ENCODE measurements at regions not wholly inside any gene's neighbourhood (a gene's known extent, or its start where the extent isn't known, plus 50 kb on each side); places are given as distances from the start of the nearest gene placed in this dataset.

GRCh38 chr7:12929476-12930140, 242.2 kb downstream of the ARL4A start:
- no TSS peak for BruUV-seq (replicated peaks)
- CTCF ChIA-PET = no interaction called here
- H2AFZ ChIP-seq (ENCODE audit: low read depth, low read length, poor library complexity, severe bottlenecking) = no peak overlapping the region

More at GRCh38 chr7:12929476-12930140, 242.2 kb downstream of the ARL4A start:
- no peaks in the 10 kb centered on the region for H3K9me3 ChIP-seq (ENCODE audit: control insufficient read depth in 1 of 2, insufficient read depth in 1 of 2, low read depth in 1 of 2, low read length in 2 of 2)
- no peak overlapping the region for H3K9ac ChIP-seq (ENCODE audit: low read length)
- ChIA-PET POLR2A (no interaction called here), RAD21 (ENCODE audit: low non-redundant PET in 1 of 2, low total read pairs in 2 of 2, uncharacterized antibody in 2 of 2, unreplicated experiment in 2 of 2) (no interaction called here)
- H3K36me3 ChIP-seq (ENCODE audit: control insufficient read depth in 1 of 2, insufficient read depth in 2 of 2, low read length in 2 of 2) = no peaks in the 10 kb centered on the region
- no peak for TF ChIP-seq SRF (IDR thresholded peaks at IDR 0.05; ENCODE audit: low read depth)
- TF ChIP-seq, protein P1, sequence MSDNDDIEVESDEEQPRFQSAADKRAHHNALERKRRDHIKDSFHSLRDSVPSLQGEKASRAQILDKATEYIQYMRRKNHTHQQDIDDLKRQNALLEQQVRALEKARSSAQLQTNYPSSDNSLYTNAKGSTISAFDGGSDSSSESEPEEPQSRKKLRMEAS (IDR thresholded peaks at IDR 0.05) = no peak
- no peak for TF ChIP-seq YY1 (IDR thresholded peaks at IDR 0.05; ENCODE audit: extremely low read depth, insufficient replicate concordance, low read depth, low read length)
- no peak for TF ChIP-seq POLR2A (IDR thresholded peaks at IDR 0.05; ENCODE audit: borderline replicate concordance, extremely low read depth, insufficient read depth, insufficient read length)
- TF ChIP-seq ZNF274 (IDR thresholded peaks at IDR 0.05; ENCODE audit: low read depth, low read length) = no peak
- TF ChIP-seq SIN3A (IDR thresholded peaks at IDR 0.05; ENCODE audit: low read depth) = no peak
- TF ChIP-seq FOSL1 (IDR thresholded peaks at IDR 0.05; ENCODE audit: low read depth) = no peak
- TF ChIP-seq RAD21 (IDR thresholded peaks at IDR 0.05; ENCODE audit: low read depth) = no peak
- no peak for TF ChIP-seq POLR2AphosphoS5 (IDR thresholded peaks at IDR 0.05; ENCODE audit: low read depth, low read length)
- no peak for TF ChIP-seq TCF7L2 (IDR thresholded peaks at IDR 0.05; ENCODE audit: borderline replicate concordance, extremely low read depth, insufficient read depth, insufficient read length)
- no peak for TF ChIP-seq SP1 (IDR thresholded peaks at IDR 0.05; ENCODE audit: low read depth)
- no peak for TF ChIP-seq ZFX (IDR thresholded peaks at IDR 0.05)
- no peak for TF ChIP-seq ATF3 (IDR thresholded peaks at IDR 0.05)
- TF ChIP-seq CBX3 (IDR thresholded peaks at IDR 0.05; ENCODE audit: low read depth) = no peak
- TF ChIP-seq JUND (IDR thresholded peaks at IDR 0.05) = no peak
- TF ChIP-seq EZH2 (IDR thresholded peaks at IDR 0.05) = no peak
- no peak for TF ChIP-seq EGR1 (IDR thresholded peaks at IDR 0.05; ENCODE audit: low read depth)
- TF ChIP-seq, protein P2, sequence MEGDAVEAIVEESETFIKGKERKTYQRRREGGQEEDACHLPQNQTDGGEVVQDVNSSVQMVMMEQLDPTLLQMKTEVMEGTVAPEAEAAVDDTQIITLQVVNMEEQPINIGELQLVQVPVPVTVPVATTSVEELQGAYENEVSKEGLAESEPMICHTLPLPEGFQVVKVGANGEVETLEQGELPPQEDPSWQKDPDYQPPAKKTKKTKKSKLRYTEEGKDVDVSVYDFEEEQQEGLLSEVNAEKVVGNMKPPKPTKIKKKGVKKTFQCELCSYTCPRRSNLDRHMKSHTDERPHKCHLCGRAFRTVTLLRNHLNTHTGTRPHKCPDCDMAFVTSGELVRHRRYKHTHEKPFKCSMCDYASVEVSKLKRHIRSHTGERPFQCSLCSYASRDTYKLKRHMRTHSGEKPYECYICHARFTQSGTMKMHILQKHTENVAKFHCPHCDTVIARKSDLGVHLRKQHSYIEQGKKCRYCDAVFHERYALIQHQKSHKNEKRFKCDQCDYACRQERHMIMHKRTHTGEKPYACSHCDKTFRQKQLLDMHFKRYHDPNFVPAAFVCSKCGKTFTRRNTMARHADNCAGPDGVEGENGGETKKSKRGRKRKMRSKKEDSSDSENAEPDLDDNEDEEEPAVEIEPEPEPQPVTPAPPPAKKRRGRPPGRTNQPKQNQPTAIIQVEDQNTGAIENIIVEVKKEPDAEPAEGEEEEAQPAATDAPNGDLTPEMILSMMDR (IDR thresholded peaks at IDR 0.05 in 2 of 3, conservative IDR thresholded peaks at IDR 0.05 in 1 of 3; ENCODE audit: borderline replicate concordance in 1 of 3, insufficient read depth in 1 of 3, low read depth in 2 of 3, low read length in 2 of 3) = no peak
- TF ChIP-seq, protein P3, sequence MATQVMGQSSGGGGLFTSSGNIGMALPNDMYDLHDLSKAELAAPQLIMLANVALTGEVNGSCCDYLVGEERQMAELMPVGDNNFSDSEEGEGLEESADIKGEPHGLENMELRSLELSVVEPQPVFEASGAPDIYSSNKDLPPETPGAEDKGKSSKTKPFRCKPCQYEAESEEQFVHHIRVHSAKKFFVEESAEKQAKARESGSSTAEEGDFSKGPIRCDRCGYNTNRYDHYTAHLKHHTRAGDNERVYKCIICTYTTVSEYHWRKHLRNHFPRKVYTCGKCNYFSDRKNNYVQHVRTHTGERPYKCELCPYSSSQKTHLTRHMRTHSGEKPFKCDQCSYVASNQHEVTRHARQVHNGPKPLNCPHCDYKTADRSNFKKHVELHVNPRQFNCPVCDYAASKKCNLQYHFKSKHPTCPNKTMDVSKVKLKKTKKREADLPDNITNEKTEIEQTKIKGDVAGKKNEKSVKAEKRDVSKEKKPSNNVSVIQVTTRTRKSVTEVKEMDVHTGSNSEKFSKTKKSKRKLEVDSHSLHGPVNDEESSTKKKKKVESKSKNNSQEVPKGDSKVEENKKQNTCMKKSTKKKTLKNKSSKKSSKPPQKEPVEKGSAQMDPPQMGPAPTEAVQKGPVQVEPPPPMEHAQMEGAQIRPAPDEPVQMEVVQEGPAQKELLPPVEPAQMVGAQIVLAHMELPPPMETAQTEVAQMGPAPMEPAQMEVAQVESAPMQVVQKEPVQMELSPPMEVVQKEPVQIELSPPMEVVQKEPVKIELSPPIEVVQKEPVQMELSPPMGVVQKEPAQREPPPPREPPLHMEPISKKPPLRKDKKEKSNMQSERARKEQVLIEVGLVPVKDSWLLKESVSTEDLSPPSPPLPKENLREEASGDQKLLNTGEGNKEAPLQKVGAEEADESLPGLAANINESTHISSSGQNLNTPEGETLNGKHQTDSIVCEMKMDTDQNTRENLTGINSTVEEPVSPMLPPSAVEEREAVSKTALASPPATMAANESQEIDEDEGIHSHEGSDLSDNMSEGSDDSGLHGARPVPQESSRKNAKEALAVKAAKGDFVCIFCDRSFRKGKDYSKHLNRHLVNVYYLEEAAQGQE (IDR thresholded peaks at IDR 0.05; ENCODE audit: low read depth) = no peak
- TF ChIP-seq CEBPB (IDR thresholded peaks at IDR 0.05; ENCODE audit: low read depth) = no peak
- no peak overlapping the region for H3K4me2 ChIP-seq (ENCODE audit: low read length)
- H3K27me3 ChIP-seq (ENCODE audit: insufficient read depth, low read length) = no peaks in the 10 kb centered on the region
- H4K20me1 ChIP-seq (ENCODE audit: insufficient read depth) = no peaks in the 10 kb centered on the region
- DNase-seq (ENCODE audit: low read depth, low spot score) (no peak), ATAC-seq (no peak)
- intact Hi-C loops (cut with micrococcal nuclease) = no loop called here
- H3K4me3 ChIP-seq (replicated peaks in 1 of 2; ENCODE audit: low read depth in 1 of 2, low read length in 2 of 2) = no peak overlapping the region
- H3K79me2 ChIP-seq (ENCODE audit: insufficient read depth, low read length) = no peaks in the 10 kb centered on the region
- H3K4me1 ChIP-seq (ENCODE audit: control insufficient read depth in 1 of 2, insufficient read depth in 2 of 2, low read length in 2 of 2) = no peaks in the 10 kb centered on the region
- H3K9me2 ChIP-seq (ENCODE audit: insufficient read depth) = no peaks in the 10 kb centered on the region
- H3K27ac ChIP-seq (ENCODE audit: low read depth, low read length) = no peak overlapping the region

All from HCT116 (cell line).